PC-3 (cell line): ENCODE measurements at regions not wholly inside any gene's neighbourhood (a gene's known extent, or its start where the extent isn't known, plus 50 kb on each side); places are given as distances from the start of the nearest gene placed in this dataset.

ENCODE experiments used
- ATAC-seq: fragments of 200-7000 bp; cut with Tn5 transposase; 2 replicates; pipeline ENCODE4 v1.9.1; 2020; ENCODE audit warnings: mild to moderate bottlenecking, moderate library complexity
- BruUV-seq: library from RNA; stranded (reverse); fragments of 400-500 nt; replicated peaks from 2 replicates; lab custom pipeline; 2021; lab: Mats Ljungman, UMichigan
- CTCF ChIA-PET: fragments of 300-600 bp; sonication (Branson Sonifier 250); formaldehyde crosslinking; loops from one replicate; lab custom pipeline; 2022; ENCODE audit warnings: antibody characterized with exemption; lab: Charles Lee
- POLR2A ChIA-PET: fragments of 300-600 bp; sonication (Branson Sonifier 250); formaldehyde crosslinking; loops from one replicate; lab custom pipeline; 2022; ENCODE audit warnings: antibody characterized with exemption; ENCODE audit not compliant: unreplicated experiment; lab: Charles Lee
- DNase-seq: peaks from one replicate; pipeline ENCODE4 v3.0.0-alpha.2; 2015
- H2AFZ ChIP-seq: fragments of 300-600 bp; sonication (generic); 2 replicates; pipeline ENCODE4 v1.6.0; 2016; ENCODE audit warnings: antibody characterized with exemption, low read length
- H3F3A ChIP-seq: fragments of 300-600 bp; sonication (generic); one replicate; pipeline ENCODE4 v1.6.0; 2017; ENCODE audit warnings: antibody characterized with exemption, low read length, control low read depth, mild to moderate bottlenecking; ENCODE audit not compliant: unreplicated experiment
- H3K27ac ChIP-seq: fragments of 300-600 bp; sonication (generic); 2 replicates; pipeline ENCODE4 v1.5.1; 2016; ENCODE audit warnings: mild to moderate bottlenecking, low read length
- H3K27me3 ChIP-seq: fragments of 300-600 bp; sonication (generic); 2 replicates; pipeline ENCODE4 v1.6.1; 2016; ENCODE audit warnings: low read length, mixed read lengths
- H3K36me3 ChIP-seq: fragments of 300-600 bp; sonication (generic); 2 replicates; pipeline ENCODE4 v1.6.1; 2016; ENCODE audit warnings: low read depth, mixed run types, low read length, mixed read lengths
- H3K4me1 ChIP-seq: fragments of 300-600 bp; sonication (generic); 2 replicates; pipeline ENCODE4 v1.5.1; 2016; ENCODE audit warnings: low read length; ENCODE audit not compliant: insufficient read depth
- H3K4me2 ChIP-seq: fragments of 300-600 bp; sonication (generic); 2 replicates; pipeline ENCODE4 v1.6.0; 2016; ENCODE audit warnings: low read length
- H3K4me3 ChIP-seq: fragments of 300-600 bp; sonication (generic); 2 replicates; pipeline ENCODE4 v1.5.1; 2016; ENCODE audit warnings: mild to moderate bottlenecking, low read length, mixed read lengths
- H3K79me2 ChIP-seq: fragments of 300-600 bp; sonication (generic); 2 replicates; pipeline ENCODE4 v1.6.1; 2017; ENCODE audit warnings: low read length, mixed read lengths
- H3K9ac ChIP-seq: fragments of 300-600 bp; sonication (generic); 2 replicates; pipeline ENCODE4 v1.6.0; 2016; ENCODE audit warnings: mild to moderate bottlenecking, low read length
- H3K9me2 ChIP-seq: fragments of 300-600 bp; sonication (generic); replicated peaks from 2 replicates; pipeline ENCODE4 v1.6.1; 2016; ENCODE audit warnings: mixed run types, low read length, mixed read lengths
- H3K9me3 ChIP-seq: fragments of 300-600 bp; sonication (generic); 2 replicates; pipeline ENCODE4 v1.6.1; 2016; ENCODE audit warnings: low read length, mixed read lengths
- H4K20me1 ChIP-seq: fragments of 300-600 bp; sonication (generic); 2 replicates; pipeline ENCODE4 v1.6.1; 2016; ENCODE audit warnings: low read length, mixed read lengths
- CTCF ChIP-seq: fragments of 300-600 bp; sonication (generic); conservative IDR thresholded peaks from 2 replicates; pipeline ENCODE4 v1.5.1; 2017; ENCODE audit warnings: antibody characterized with exemption, low read depth, mild to moderate bottlenecking, low read length
- EZH2 ChIP-seq: fragments of 300-600 bp; sonication (generic); IDR thresholded peaks from one replicate; pipeline ENCODE4 v1.6.1; 2017; ENCODE audit warnings: antibody characterized with exemption, mild to moderate bottlenecking, low read length; ENCODE audit not compliant: unreplicated experiment
- EZH2phosphoT487 ChIP-seq: fragments of 300-600 bp; sonication (generic); IDR thresholded peaks from 2 replicates; pipeline ENCODE4 v1.6.1; 2018; ENCODE audit warnings: mild to moderate bottlenecking, antibody characterized with exemption, low read length, borderline replicate concordance
- intact Hi-C: fragments of 100-400 bp; cut with micrococcal nuclease; formaldehyde crosslinking; loops from 2 replicates; pipeline ENCODE4 v1.9.0; 2023

- H3K9me3 ChIP-seq: no peaks in the 10 kb centered on the region
- intact Hi-C loops: no loop called here
- H3K27me3 ChIP-seq: no peaks in the 10 kb centered on the region
- H3K36me3 ChIP-seq: no peaks in the 10 kb centered on the region
- H3K4me3 ChIP-seq: no peak overlapping the region
- no peaks in the 10 kb centered on the region for H3K79me2 ChIP-seq
- DNase-seq (no peak), ATAC-seq (no peak)
- ChIA-PET CTCF (no interaction called here), POLR2A (no interaction called here)
- H3K4me2 ChIP-seq: no peak overlapping the region
- no peaks in the 10 kb centered on the region for H3F3A ChIP-seq
- no peak overlapping the region for H3K9ac ChIP-seq
- H2AFZ ChIP-seq: no peak overlapping the region
- H3K9me2 ChIP-seq: no peaks in the 10 kb centered on the region
- no peak overlapping the region for H3K27ac ChIP-seq
- TF ChIP-seq EZH2phosphoT487: no peak
- TF ChIP-seq EZH2: no peak
- no peak for TF ChIP-seq CTCF
- H4K20me1 ChIP-seq: no peaks in the 10 kb centered on the region
- H3K4me1 ChIP-seq: no peaks in the 10 kb centered on the region
- no TSS peak for BruUV-seq
Observed at GRCh38 chr6:156098839-156099238, 643.2 kb upstream of the NOX3 start.

- Histone ChIP-seq H3K9ac (no peak overlapping the region), H3K27ac (no peak overlapping the region), H2AFZ (no peak overlapping the region), H3F3A (no peaks in the 10 kb centered on the region), H3K4me2 (no peak overlapping the region), H3K79me2 (no peaks in the 10 kb centered on the region), H3K4me3 (no peak overlapping the region), H3K36me3 (no peaks in the 10 kb centered on the region), H4K20me1 (no peaks in the 10 kb centered on the region), H3K9me3 (no peaks in the 10 kb centered on the region), H3K27me3 (no peaks in the 10 kb centered on the region), H3K4me1 (no peaks in the 10 kb centered on the region), H3K9me2 (no peaks in the 10 kb centered on the region)
- no peak for ATAC-seq
- BruUV-seq: no TSS peak
- intact Hi-C loops: no loop called here
- DNase-seq: no peak
- POLR2A ChIA-PET: no interaction called here
- CTCF ChIA-PET: no interaction called here
- TF ChIP-seq EZH2phosphoT487 (no peak), CTCF (no peak), EZH2 (no peak)
Observed at GRCh38 chr6:156087487-156087886, 631.8 kb upstream of the NOX3 start.

- no peaks in the 10 kb centered on the region for H3K79me2 ChIP-seq
- ATAC-seq: no peak
- intact Hi-C loops: no loop called here
- TF ChIP-seq CTCF (no peak), EZH2 (no peak), EZH2phosphoT487 (no peak)
- no peaks in the 10 kb centered on the region for H4K20me1 ChIP-seq
- ChIA-PET POLR2A (no interaction called here), CTCF (no interaction called here)
- no peak overlapping the region for H2AFZ ChIP-seq
- H3K36me3 ChIP-seq: no peaks in the 10 kb centered on the region
- no peaks in the 10 kb centered on the region for H3K9me2 ChIP-seq
- no peak overlapping the region for H3K4me3 ChIP-seq
- H3K4me2 ChIP-seq: no peak overlapping the region
- no peak overlapping the region for H3K9ac ChIP-seq
- no peaks in the 10 kb centered on the region for H3F3A ChIP-seq
- H3K4me1 ChIP-seq: no peaks in the 10 kb centered on the region; the same call in 1 of the 2 replicates
- H3K27ac ChIP-seq: no peak overlapping the region
- H3K9me3 ChIP-seq: no peaks in the 10 kb centered on the region
- H3K27me3 ChIP-seq: no peaks in the 10 kb centered on the region
- BruUV-seq: no TSS peak
- no peak for DNase-seq
Observed at GRCh38 chr6:156082012-156082411, 626.4 kb upstream of the NOX3 start.
